IMR-90 (cell line): ENCODE measurements at regions not wholly inside any gene's neighbourhood (a gene's known extent, or its start where the extent isn't known, plus 50 kb on each side); places are given as distances from the start of the nearest gene placed in this dataset.
"Not testable (repeated sequence)": the region's sequence is repeated elsewhere in the genome, so short reads cannot be mapped to it uniquely, and the experiment has no call there.

Source experiments
- ATAC-seq: fragments of 200-7000 bp; cut with Tn5 transposase; 2 replicates; pipeline ENCODE4 v1.9.1; 2020; ENCODE audit warnings: low read depth, mild to moderate bottlenecking, moderate library complexity
- BruUV-seq: library from RNA; stranded (reverse); fragments of 400-500 nt; replicated peaks from 2 replicates; lab custom pipeline; 2021; lab: Mats Ljungman, UMichigan
- CTCF ChIA-PET: fragments of 300-600 bp; formaldehyde crosslinking; extraction: SDS; loops from one replicate; lab custom pipeline; 2021; ENCODE audit warnings: antibody characterized with exemption; lab: Yijun Ruan, JAX
- POLR2A ChIA-PET: fragments of 300-600 bp; sonication (Branson Sonifier 250); formaldehyde crosslinking; loops from one replicate; lab custom pipeline; 2022; ENCODE audit warnings: antibody characterized with exemption; ENCODE audit not compliant: unreplicated experiment; lab: Charles Lee
- DNase-seq: peaks from one replicate; pipeline ENCODE4 v3.0.0; 2013
- H2AFZ ChIP-seq: replicated peaks from 2 replicates; pipeline ENCODE3; 2013; ENCODE audit warnings: low read length, mild to moderate bottlenecking; ENCODE audit not compliant: poor library complexity
- H2AK5ac ChIP-seq: 2 replicates; pipeline ENCODE4 v1.6.1; 2013; ENCODE audit warnings: low read depth, low read length, inconsistent platforms
- H2AK9ac ChIP-seq: replicated peaks from 2 replicates; pipeline ENCODE3; 2013; ENCODE audit warnings: mild to moderate bottlenecking, low read depth, low read length, moderate library complexity; ENCODE audit not compliant: poor library complexity
- H2BK120ac ChIP-seq: 2 replicates; pipeline ENCODE4 v1.6.1; 2013; ENCODE audit warnings: low read depth, low read length, inconsistent platforms
- H2BK15ac ChIP-seq: 3 replicates; pipeline ENCODE4 v1.6.1; 2013; ENCODE audit warnings: low read depth, low read length, inconsistent platforms
- H2BK20ac ChIP-seq: 2 replicates; pipeline ENCODE4 v1.6.1; 2013; ENCODE audit warnings: low read depth, mild to moderate bottlenecking, inconsistent platforms, low read length, moderate library complexity
- H2BK5ac ChIP-seq: 2 replicates; pipeline ENCODE4 v1.6.1; 2013; ENCODE audit warnings: mild to moderate bottlenecking, low read depth, low read length, inconsistent platforms; ENCODE audit not compliant: poor library complexity, severe bottlenecking
- H3K14ac ChIP-seq: replicated peaks from 2 replicates; pipeline ENCODE4 v1.6.1; 2013; ENCODE audit warnings: low read depth, low read length, inconsistent platforms
- H3K18ac ChIP-seq: 2 replicates; pipeline ENCODE4 v1.6.1; 2013; ENCODE audit warnings: low read depth, low read length, control low read depth
- H3K23ac ChIP-seq: 2 replicates; pipeline ENCODE4 v1.6.1; 2013; ENCODE audit warnings: low read depth, low read length, inconsistent platforms
- H3K27ac ChIP-seq: 2 replicates; pipeline ENCODE4 v1.5.1; 2013; ENCODE audit warnings: mild to moderate bottlenecking, control low read depth, low read length; ENCODE audit not compliant: insufficient read depth
- H3K27me3 ChIP-seq: 2 replicates; pipeline ENCODE4 v1.6.1; 2013; ENCODE audit warnings: low read length; ENCODE audit not compliant: control insufficient read depth, insufficient read depth
- H3K36me3 ChIP-seq: 2 replicates; pipeline ENCODE4 v1.6.1; 2013; ENCODE audit warnings: low read length, mixed read lengths; ENCODE audit not compliant: control insufficient read depth, insufficient read depth
- H3K4ac ChIP-seq: 2 replicates; pipeline ENCODE4 v1.6.1; 2013; ENCODE audit warnings: low read depth, low read length, inconsistent platforms
- H3K4me1 ChIP-seq: 2 replicates; pipeline ENCODE4 v1.6.1; 2013; ENCODE audit warnings: low read length, mixed read lengths; ENCODE audit not compliant: control insufficient read depth, insufficient read depth
- H3K4me2 ChIP-seq: 2 replicates; pipeline ENCODE4 v1.6.1; 2013; ENCODE audit warnings: low read depth, mild to moderate bottlenecking, control low read depth, low read length, moderate library complexity
- H3K4me3 ChIP-seq: 2 replicates; pipeline ENCODE4 v1.5.1; 2013; ENCODE audit warnings: low read depth, mild to moderate bottlenecking, control low read depth, low read length, moderate library complexity; ENCODE audit not compliant: insufficient read depth
- H3K56ac ChIP-seq: 2 replicates; pipeline ENCODE4 v1.6.1; 2013; ENCODE audit warnings: low read length, inconsistent platforms; ENCODE audit not compliant: insufficient read depth; ENCODE audit errors: extremely low read depth
- H3K79me1 ChIP-seq, 2 experiments: 2 replicates each; pipeline ENCODE4 v1.6.1; 2013; ENCODE audit warnings: low read length in 2 of 2, inconsistent platforms in 1 of 2, low read depth in 1 of 2
- H3K9ac ChIP-seq: 2 replicates; pipeline ENCODE4 v1.6.1; 2013; ENCODE audit warnings: low read depth, low read length, control low read depth
- H3K9me1 ChIP-seq: 2 replicates; pipeline ENCODE4 v1.6.1; 2013; ENCODE audit warnings: low read length, inconsistent platforms; ENCODE audit not compliant: insufficient read depth
- H3K9me3 ChIP-seq: 2 replicates; pipeline ENCODE4 v1.6.1; 2013; ENCODE audit warnings: low read length; ENCODE audit not compliant: control insufficient read depth, insufficient read depth
- H4K20me1 ChIP-seq: 2 replicates; pipeline ENCODE4 v1.6.1; 2013; ENCODE audit warnings: low read length, inconsistent platforms; ENCODE audit not compliant: insufficient read depth
- H4K5ac ChIP-seq: 2 replicates; pipeline ENCODE4 v1.6.1; 2013; ENCODE audit warnings: mild to moderate bottlenecking, low read depth, low read length, control low read depth
- H4K8ac ChIP-seq, 2 experiments: 2 replicates each; pipeline ENCODE4 v1.6.1; 2013; ENCODE audit warnings: low read depth in 2 of 2, low read length in 2 of 2, control low read depth in 1 of 2, inconsistent platforms in 1 of 2
- H4K91ac ChIP-seq: 2 replicates; pipeline ENCODE4 v1.6.1; 2013; ENCODE audit warnings: low read depth, low read length, inconsistent platforms; ENCODE audit not compliant: insufficient read depth
- WGBS, 2 experiments: methylation state at CpG; one replicate each; pipeline versions ENCODE4 v1.1.5 to v1.1.7; 2013; ENCODE audit warnings: missing lambda C conversion rate in 2 of 2; ENCODE audit not compliant: insufficient read length in 1 of 2; ENCODE audit errors: extremely low coverage in 2 of 2; 5-methylcytosine and 5-hydroxymethylcytosine counted together
- dilution Hi-C: fragments of 300-500 bp; cut with HindIII; formaldehyde crosslinking; loops from one replicate; pipeline ENCODE4 v1.14.3; 2018; ENCODE audit warnings: low sequenced_read_pairs; ENCODE audit not compliant: unreplicated experiment
- in situ Hi-C: fragments of 300-500 bp; cut with MboI; formaldehyde crosslinking; loops from 3 replicates; pipeline ENCODE4 v1.14.3; 2019; ENCODE audit warnings: low sequenced_read_pairs, inconsistent platforms, mixed read lengths
- intact Hi-C: fragments of 100-400 bp; cut with micrococcal nuclease; formaldehyde crosslinking; loops from 2 replicates; pipeline ENCODE4 v1.10.0; 2022

DNA sequence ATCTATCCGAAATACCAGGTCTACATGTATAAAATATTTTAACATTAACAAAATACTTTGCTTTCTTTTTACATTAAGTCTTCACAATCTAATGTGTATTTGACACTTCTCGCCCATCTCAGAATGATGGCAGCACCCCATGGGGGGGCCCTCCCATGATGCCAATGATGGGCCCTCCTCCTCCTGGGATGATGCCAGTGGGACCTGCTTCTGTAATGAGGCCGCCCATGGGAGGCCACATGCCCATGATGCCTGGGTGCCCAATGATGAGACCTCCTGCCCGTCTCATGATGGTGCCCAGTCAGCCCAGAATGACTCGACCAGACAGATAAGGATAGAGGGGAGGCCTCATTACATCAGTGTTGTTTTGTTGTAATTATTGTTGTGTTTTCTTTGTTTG is 110.5 kb downstream of the ART5 start:
- H2BK15ac ChIP-seq, H3K79me1 ChIP-seq, dilution Hi-C loops, H3K23ac ChIP-seq, H4K20me1 ChIP-seq, H3K4me3 ChIP-seq, H3K18ac ChIP-seq, H2BK120ac ChIP-seq, BruUV-seq, H2AK9ac ChIP-seq, in situ Hi-C loops, H2BK20ac ChIP-seq, H2AFZ ChIP-seq, CTCF ChIA-PET, H2AK5ac ChIP-seq, intact Hi-C loops, H3K4me2 ChIP-seq, H3K27me3 ChIP-seq, H2BK5ac ChIP-seq, DNase-seq, H4K8ac ChIP-seq, H3K9me1 ChIP-seq, H3K36me3 ChIP-seq, H3K56ac ChIP-seq, H3K9me3 ChIP-seq, H3K9ac ChIP-seq, ATAC-seq, POLR2A ChIA-PET, H4K5ac ChIP-seq, H3K27ac ChIP-seq, H3K4me1 ChIP-seq, H3K4ac ChIP-seq, H4K91ac ChIP-seq, H3K14ac ChIP-seq: not testable (repeated sequence)
- no CpG with 5 or more reads among the region's 5 CpGs for WGBS, 2 experiments

DNA sequence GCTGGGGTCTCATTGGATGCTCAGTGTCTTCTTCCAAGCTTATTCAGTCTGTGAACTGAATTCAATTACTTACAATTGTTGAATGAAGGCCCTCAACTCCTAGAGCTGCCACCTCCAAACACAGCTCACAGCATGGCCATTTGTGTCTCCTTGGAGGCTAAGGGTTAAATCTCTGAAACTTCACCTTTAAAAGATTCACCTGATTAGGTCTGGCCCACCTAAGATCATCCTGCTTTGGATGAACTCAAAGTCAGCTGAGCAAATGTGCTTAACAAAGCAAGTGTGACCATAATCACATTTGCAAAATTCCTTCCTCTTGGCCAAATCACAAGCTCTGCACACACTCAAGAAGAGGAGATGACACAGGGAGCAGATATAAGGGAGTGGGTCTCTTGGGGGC is 118.2 kb downstream of the ART5 start:
- H3K14ac ChIP-seq, H3K27ac ChIP-seq, H4K5ac ChIP-seq, H3K9ac ChIP-seq, H3K9me1 ChIP-seq, H3K56ac ChIP-seq, BruUV-seq, H2BK15ac ChIP-seq, H3K23ac ChIP-seq, H2BK5ac ChIP-seq, H2BK20ac ChIP-seq, intact Hi-C loops, H4K91ac ChIP-seq, H3K4me1 ChIP-seq, H4K8ac ChIP-seq, H3K36me3 ChIP-seq, H3K4me2 ChIP-seq, in situ Hi-C loops, H2AK9ac ChIP-seq, CTCF ChIA-PET, dilution Hi-C loops, H2AK5ac ChIP-seq, H3K27me3 ChIP-seq, POLR2A ChIA-PET, ATAC-seq, H2AFZ ChIP-seq, H3K79me1 ChIP-seq, H3K4ac ChIP-seq, H3K4me3 ChIP-seq, H4K20me1 ChIP-seq, H3K18ac ChIP-seq, H3K9me3 ChIP-seq, H2BK120ac ChIP-seq, DNase-seq: not testable (repeated sequence)
